ENCODE measurements at regions not wholly inside any gene's neighbourhood (a gene's known extent, or its start where the extent isn't known, plus 50 kb on each side); places are given as distances from the start of the nearest gene placed in this dataset.

GRCh38 chr18:76685860-76686259, 136.5 kb upstream of the ZNF236 start:
- DNase-seq (ENCODE audit: low spot score), result no peak

GRCh38 chr18:76685402-76685801, 137.0 kb upstream of the ZNF236 start:
- DNase-seq (ENCODE audit: low spot score), result no peak

GRCh38 chr18:76684265-76684664, 138.1 kb upstream of the ZNF236 start:
- DNase-seq (ENCODE audit: low spot score), result no peak

- DNase-seq (ENCODE audit: low spot score), result no peak
Observed at GRCh38 chr18:76679945-76680344, 142.4 kb upstream of the ZNF236 start.

DNA sequence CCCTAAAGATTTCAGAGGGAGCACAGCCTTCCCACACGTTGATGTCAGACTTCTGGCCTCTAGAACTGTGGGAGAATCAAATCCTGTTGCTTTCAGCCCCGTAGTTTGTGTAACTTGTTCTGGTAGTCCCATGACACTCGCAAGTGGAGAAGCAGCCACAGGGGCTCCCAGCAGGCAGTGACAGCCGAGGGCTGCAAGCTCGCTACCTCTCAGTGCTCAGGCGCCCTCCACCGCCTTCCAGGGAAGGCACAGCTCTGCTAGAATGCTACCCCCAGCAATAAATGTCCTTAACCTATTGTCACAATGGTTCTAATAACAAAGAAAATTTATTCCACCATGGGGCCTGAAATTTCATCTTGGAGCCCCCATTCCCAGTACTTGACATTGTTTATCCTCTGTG, 143.1 kb upstream of the ZNF236 start:
- no peak for DNase-seq (ENCODE audit: low spot score)

- no peak for DNase-seq (ENCODE audit: low spot score)
Observed at GRCh38 chr18:76678248-76678647, 144.1 kb upstream of the ZNF236 start.

DNA sequence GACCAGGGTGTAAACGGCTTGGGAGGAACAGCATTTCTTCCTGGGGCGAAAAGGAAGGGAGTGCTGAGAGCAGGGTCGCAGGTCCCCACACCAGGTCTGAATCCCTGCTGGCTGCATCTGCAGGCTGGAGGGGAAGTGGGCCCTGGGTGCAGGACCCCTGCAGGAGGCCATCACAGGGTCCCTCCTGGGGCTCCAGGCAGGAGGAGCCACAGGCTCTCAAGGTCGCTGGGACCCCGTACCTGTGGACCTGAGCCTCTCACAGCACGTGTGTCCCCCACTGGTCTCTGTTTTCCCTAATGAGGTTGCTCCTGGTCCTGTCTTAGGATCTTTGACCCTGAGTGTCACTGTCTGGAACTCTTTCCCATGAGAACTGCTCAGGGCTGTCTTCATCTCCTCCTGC, 147.8 kb upstream of the ZNF236 start:
- no peak for DNase-seq (ENCODE audit: low spot score)

- DNase-seq (ENCODE audit: low spot score), result no peak
Observed at GRCh38 chr18:76673281-76674185, 148.8 kb upstream of the ZNF236 start.

GRCh38 chr18:76672627-76673026, 149.7 kb upstream of the ZNF236 start:
- peak; percentile 5 for DNase-seq (ENCODE audit: low spot score)

DNA sequence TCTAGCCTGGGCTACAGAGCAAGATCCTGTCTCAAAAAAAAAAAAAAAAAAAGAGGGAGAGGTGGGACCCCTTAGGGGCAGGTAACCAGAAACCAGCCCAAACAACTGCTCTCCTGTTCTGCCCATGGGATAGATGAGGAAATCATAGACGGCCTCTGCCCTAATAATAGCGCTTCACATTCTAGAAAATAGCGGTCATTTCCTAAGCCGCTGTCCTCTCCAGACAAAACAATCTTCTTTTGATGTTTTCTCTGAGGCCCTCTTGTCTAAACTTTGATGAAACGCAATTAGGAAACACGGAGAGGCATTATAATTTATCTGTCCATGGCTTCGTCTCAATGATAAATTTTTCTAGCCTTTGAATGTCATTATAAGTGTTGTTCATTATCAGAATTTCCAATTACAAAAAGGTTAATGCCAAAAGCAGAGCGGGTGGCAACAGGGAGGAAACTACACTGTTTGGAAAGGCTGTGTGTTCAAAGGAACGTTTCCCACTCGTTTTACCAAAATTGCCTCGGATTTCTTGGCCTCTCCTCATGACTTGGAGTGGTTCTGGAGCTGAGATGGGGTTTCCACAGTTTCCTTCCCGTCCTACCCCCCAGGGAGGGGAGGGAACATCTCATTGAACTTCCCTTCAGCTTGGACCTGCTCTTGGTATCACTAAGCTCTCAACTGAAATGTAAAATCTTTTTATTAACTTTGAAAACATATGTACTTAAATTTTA, 151.6 kb upstream of the ZNF236 start:
- no peak for DNase-seq (ENCODE audit: low spot score)

- DNase-seq (ENCODE audit: low spot score), result no peak
Observed at GRCh38 chr18:76668546-76668945, 153.8 kb upstream of the ZNF236 start.

GRCh38 chr18:76668119-76668518, 154.2 kb upstream of the ZNF236 start:
- no peak for DNase-seq (ENCODE audit: low spot score)

GRCh38 chr18:76667603-76668002, 154.8 kb upstream of the ZNF236 start:
- DNase-seq (ENCODE audit: low spot score), result no peak

DNA sequence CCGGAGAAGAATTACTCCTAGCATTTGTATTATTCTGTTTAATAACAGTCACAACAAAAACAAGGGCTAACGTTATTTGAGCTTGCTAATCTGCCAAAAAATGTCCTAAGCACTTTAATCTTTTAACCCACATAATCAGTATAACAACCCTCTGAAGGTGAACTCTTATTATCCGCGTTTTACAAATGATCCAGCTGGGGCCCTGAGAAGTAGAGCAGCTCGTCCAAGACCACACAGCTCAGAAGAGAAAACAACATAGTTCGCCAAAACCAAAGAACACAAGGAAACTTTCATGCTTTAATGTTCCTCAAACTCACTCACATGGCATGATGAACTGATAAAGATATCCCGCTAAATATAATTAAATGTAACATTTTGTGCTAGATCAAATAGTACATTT, 159.7 kb upstream of the ZNF236 start:
- DNase-seq (ENCODE audit: low spot score), result no peak

DNA sequence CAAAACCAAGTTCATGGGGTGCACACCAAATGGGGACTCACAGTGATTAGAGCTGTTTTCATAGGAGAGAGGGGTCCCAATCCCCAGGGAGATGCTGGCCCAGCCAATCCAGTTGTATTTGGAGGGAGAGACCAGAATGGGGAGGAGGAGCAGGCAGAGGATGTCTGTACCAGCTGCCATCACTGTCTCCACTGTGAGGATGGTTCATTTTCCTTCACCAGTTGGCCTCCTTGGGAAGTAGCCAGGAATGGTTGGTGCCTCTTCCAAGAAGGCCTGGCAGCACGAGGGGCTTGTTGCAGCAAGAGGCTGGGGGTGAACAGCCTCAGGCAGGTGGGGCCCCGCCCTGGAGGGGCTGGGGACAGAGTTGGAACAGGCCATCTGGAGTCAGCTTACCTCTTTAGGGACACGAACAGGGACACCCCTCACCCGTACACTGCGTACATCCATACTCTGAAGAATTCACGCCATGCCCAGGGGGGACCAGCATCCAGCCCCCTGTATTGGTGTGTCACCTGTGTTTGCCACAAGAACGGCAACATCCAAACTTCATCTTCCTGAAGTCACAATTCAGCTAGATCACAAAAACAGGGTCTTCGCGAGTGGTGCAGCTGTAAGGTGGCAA, 161.7 kb upstream of the ZNF236 start:
- no peak for DNase-seq (ENCODE audit: low spot score)

GRCh38 chr18:76658627-76659026, 163.6 kb upstream of the ZNF516 start:
- DNase-seq (ENCODE audit: low spot score), result no peak

GRCh38 chr18:76657911-76658470, 162.9 kb upstream of the ZNF516 start:
- no peak for DNase-seq (ENCODE audit: low spot score)

- no peak for DNase-seq (ENCODE audit: low spot score)
Observed at GRCh38 chr18:76656925-76657827, 162.1 kb upstream of the ZNF516 start.

DNA sequence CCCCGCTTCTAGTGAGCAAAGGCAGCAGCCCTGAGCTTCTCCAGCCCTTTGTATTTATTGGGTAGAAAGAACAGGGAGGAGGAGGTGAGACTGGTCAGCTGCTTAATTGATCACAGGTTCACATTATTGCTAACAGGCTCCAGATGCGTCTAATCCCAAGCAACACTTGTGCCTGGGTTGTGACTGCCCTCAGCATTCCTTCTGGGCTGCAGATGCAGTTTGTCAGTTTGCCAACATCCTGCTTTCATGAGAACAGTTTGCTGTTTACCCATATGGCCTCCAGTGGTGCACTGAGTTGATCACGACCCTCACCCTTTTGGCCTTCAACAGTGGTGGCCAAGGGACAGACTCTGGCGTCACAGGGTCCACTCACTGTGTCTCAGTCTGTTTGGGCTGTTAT, 159.5 kb upstream of the ZNF516 start:
- DNase-seq (ENCODE audit: low spot score), result no peak

DNA sequence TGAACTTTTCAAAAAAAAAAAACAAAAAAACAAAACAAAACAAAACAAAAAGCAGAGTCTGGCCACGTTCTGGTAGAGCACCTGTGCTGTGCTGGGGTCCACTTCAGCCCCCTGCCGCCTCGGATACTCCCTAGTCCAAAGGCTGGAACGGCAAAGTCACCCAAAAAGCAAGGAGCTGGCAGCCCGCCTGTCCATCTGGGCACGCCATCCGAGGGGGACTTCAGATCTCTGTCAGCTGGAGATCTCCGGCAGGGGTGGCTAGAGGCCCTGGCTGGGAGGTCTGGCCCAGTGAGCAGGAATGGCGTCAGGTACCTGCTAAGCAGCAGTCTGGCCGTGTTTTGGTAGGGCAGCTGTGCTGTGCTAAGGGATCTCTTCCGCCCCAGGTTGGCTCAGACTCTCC, 152.3 kb upstream of the ZNF516 start:
- DNase-seq (ENCODE audit: low spot score), result no peak

DNA sequence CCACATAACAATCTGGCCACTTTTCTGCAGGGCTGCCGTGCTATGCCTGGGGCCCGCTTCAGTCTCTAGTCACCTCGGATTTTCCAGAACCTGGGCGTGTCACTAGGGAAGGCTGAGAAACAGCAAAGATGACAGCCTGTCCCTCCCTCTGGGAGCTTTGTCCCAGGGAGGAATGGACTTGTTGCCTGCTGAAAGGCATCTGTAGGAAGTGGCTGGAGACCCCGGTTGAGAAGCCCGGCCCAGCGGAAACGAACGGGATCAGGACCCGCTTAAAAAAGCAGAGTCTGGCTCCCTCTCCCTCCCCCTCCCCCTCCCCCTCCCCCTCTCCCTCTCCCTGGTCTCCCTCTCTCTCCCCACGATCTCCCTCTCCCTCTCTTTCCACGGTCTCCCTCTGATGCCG, 149.5 kb upstream of the ZNF516 start:
- no peak for DNase-seq (ENCODE audit: low spot score)

DNA sequence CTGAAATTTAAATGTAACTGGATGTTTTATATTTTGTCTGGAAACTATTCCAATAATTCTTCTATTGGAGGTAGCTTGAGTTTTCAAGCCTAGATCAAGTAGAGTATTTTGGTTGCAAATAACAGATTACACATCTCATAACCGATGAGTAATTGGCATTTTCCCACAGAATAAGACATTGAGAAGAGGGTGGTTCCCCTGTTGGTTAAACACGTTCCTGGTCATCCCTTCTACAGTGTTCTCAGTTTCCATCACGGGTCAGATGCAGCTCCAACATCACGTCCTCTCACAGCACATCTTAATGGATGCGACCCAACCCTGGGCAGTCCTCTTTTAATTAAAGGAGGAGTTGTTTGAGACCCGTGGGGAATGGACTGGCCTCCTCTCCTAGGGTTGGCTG, 149.0 kb upstream of the ZNF516 start:
- DNase-seq (ENCODE audit: low spot score), result no peak

All from RKO (cell line).